ENCODE measurements at regions not wholly inside any gene's neighbourhood (a gene's known extent, or its start where the extent isn't known, plus 50 kb on each side); places are given as distances from the start of the nearest gene placed in this dataset.

DNA sequence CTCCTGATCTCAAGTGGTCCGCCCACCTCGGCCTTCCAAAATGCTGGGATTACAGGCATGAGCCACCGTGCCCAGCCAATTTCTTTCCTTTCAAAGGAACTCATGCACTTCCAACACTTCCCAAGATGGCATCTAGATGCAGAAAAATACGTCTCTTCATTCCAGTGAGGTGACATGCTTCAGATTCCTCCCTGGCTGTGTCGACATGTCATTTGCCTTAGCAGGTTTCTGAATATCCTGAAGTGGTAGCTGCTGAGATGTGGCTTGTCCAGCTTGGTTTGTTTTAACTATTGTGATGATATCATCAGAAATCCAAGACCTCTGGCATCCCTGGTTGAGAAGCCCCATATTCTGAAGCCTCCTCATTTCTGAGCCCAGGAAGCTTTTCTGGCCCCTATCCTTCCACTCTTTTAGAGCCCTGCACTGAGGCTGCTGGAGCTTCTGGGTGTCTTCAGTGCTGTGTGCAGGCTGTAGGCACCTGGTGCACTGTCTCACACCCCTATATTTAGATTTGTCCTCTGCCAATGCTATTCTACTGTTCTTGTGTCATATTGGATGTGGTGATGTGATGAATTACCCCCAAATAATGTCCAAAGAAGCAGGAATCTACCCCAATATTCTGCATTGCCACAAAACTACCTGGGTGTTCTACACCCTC, 73.3 kb upstream of the E2F3 start:
- no peaks in the 10 kb centered on the region for H3K9me2 ChIP-seq (replicated peaks; ENCODE audit: insufficient read depth)
- no peak overlapping the region for H3K4me3 ChIP-seq
- H3K27me3 ChIP-seq = no peaks in the 10 kb centered on the region
- no peak for TF ChIP-seq EZH2phosphoT487 (IDR thresholded peaks at IDR 0.05; ENCODE audit: low read depth, severe bottlenecking, unreplicated experiment)
- TF ChIP-seq, protein P1, sequence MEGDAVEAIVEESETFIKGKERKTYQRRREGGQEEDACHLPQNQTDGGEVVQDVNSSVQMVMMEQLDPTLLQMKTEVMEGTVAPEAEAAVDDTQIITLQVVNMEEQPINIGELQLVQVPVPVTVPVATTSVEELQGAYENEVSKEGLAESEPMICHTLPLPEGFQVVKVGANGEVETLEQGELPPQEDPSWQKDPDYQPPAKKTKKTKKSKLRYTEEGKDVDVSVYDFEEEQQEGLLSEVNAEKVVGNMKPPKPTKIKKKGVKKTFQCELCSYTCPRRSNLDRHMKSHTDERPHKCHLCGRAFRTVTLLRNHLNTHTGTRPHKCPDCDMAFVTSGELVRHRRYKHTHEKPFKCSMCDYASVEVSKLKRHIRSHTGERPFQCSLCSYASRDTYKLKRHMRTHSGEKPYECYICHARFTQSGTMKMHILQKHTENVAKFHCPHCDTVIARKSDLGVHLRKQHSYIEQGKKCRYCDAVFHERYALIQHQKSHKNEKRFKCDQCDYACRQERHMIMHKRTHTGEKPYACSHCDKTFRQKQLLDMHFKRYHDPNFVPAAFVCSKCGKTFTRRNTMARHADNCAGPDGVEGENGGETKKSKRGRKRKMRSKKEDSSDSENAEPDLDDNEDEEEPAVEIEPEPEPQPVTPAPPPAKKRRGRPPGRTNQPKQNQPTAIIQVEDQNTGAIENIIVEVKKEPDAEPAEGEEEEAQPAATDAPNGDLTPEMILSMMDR (IDR thresholded peaks at IDR 0.05; ENCODE audit: poor library complexity) = no peak
- no peak for TF ChIP-seq EZH2 (IDR thresholded peaks at IDR 0.05; ENCODE audit: borderline replicate concordance)
- no peaks in the 10 kb centered on the region for H4K20me1 ChIP-seq (ENCODE audit: insufficient read depth, poor library complexity, severe bottlenecking)
- 87% methylated on average over 5 of the region's 5 CpGs for WGBS (ENCODE audit: low lambda C conversion rate, missing lambda C conversion rate)
- no peaks in the 10 kb centered on the region for H3K9me3 ChIP-seq (ENCODE audit: low read depth)
- no peak for DNase-seq (ENCODE audit: low spot score)
- H3K79me2 ChIP-seq = no peaks in the 10 kb centered on the region
- H3K4me1 ChIP-seq (ENCODE audit: insufficient read depth) = no peaks in the 10 kb centered on the region
- no peaks in the 10 kb centered on the region for H3K36me3 ChIP-seq (replicated peaks; ENCODE audit: insufficient read depth, low read depth)
- no peak overlapping the region for H3K4me2 ChIP-seq
- H3K27ac ChIP-seq = no peak overlapping the region
- no peak overlapping the region for H2AFZ ChIP-seq

DNA sequence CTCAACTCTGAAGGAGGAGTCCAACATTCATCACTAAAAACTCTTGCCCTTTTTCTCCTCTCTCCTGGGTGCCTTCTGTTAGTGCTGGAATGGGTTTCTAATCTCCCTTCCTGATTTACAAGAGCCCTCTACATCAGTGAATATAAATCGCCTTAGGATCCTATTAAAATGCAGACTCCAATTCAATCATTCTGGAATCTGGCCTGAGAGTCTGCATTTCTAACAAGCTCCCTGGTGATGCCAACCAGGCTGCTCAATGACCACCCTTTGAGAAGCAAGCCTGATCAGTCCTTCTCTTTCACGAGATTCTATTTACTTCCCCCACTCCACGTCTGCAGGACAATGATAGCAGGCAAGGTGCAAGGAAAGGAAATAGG, 72.8 kb upstream of the E2F3 start:
- Histone ChIP-seq H3K9me3 (ENCODE audit: low read depth) (no peaks in the 10 kb centered on the region), H3K27me3 (no peaks in the 10 kb centered on the region), H3K27ac (no peak overlapping the region), H3K4me3 (no peak overlapping the region), H3K9me2 (replicated peaks; ENCODE audit: insufficient read depth) (no peaks in the 10 kb centered on the region), H3K79me2 (no peaks in the 10 kb centered on the region), H3K4me1 (ENCODE audit: insufficient read depth) (no peaks in the 10 kb centered on the region), H2AFZ (no peak overlapping the region), H3K36me3 (replicated peaks; ENCODE audit: insufficient read depth, low read depth) (no peaks in the 10 kb centered on the region), H3K4me2 (no peak overlapping the region), H4K20me1 (ENCODE audit: insufficient read depth, poor library complexity, severe bottlenecking) (no peaks in the 10 kb centered on the region)
- no peak for TF ChIP-seq EZH2 (IDR thresholded peaks at IDR 0.05; ENCODE audit: borderline replicate concordance)
- TF ChIP-seq EZH2phosphoT487 (IDR thresholded peaks at IDR 0.05; ENCODE audit: low read depth, severe bottlenecking, unreplicated experiment) = no peak
- TF ChIP-seq, protein P1 (IDR thresholded peaks at IDR 0.05; ENCODE audit: poor library complexity) = no peak
- WGBS (ENCODE audit: low lambda C conversion rate, missing lambda C conversion rate) = 73% methylated on average over 3 of the region's 3 CpGs
- no peak for DNase-seq (ENCODE audit: low spot score)

DNA sequence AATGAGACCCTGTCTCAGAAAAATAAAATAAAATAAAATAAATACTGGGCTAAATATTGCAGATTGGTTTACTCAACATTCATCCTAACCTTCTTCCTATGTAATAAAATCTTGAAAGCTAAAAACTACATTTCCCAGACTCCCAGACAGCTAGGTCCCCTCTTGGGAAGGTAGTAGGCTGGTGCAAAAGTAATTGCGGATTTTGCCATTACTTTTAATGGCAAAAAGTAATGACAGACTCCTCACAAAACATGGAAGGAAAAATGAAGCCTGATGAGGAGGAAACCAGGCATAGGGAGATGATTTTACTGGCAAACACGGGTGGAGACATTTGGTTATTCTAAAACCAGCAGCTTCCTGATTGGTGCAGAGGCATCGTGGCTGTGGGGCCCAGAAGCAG, 70.6 kb upstream of the E2F3 start:
- Histone ChIP-seq H3K4me3 (no peak overlapping the region), H4K20me1 (ENCODE audit: insufficient read depth, poor library complexity, severe bottlenecking) (no peaks in the 10 kb centered on the region), H3K4me2 (no peak overlapping the region), H3K27me3 (no peaks in the 10 kb centered on the region), H3K27ac (no peak overlapping the region), H3K9me3 (ENCODE audit: low read depth) (no peaks in the 10 kb centered on the region), H3K9me2 (replicated peaks; ENCODE audit: insufficient read depth) (no peaks in the 10 kb centered on the region), H2AFZ (no peak overlapping the region), H3K79me2 (no peaks in the 10 kb centered on the region), H3K36me3 (replicated peaks; ENCODE audit: insufficient read depth, low read depth) (no peaks in the 10 kb centered on the region), H3K4me1 (ENCODE audit: insufficient read depth) (peaks cover under 1% of the 10 kb centered on the region)
- 63% methylated on average over 3 of the region's 3 CpGs for WGBS (ENCODE audit: low lambda C conversion rate, missing lambda C conversion rate)
- DNase-seq (ENCODE audit: low spot score) = no peak
- TF ChIP-seq EZH2 (IDR thresholded peaks at IDR 0.05; ENCODE audit: borderline replicate concordance) (no peak), EZH2phosphoT487 (IDR thresholded peaks at IDR 0.05; ENCODE audit: low read depth, severe bottlenecking, unreplicated experiment) (no peak)
- TF ChIP-seq, protein P1 (IDR thresholded peaks at IDR 0.05; ENCODE audit: poor library complexity) = no peak

Measured in hepatocyte (in vitro differentiated cells).